H1 (cell line): ENCODE measurements at regions not wholly inside any gene's neighbourhood (a gene's known extent, or its start where the extent isn't known, plus 50 kb on each side); places are given as distances from the start of the nearest gene placed in this dataset.

Experiments used
- CTCF ChIA-PET: fragments of 300-600 bp; sonication (Branson Sonifier 250); formaldehyde crosslinking; loops from one replicate; lab custom pipeline; 2021; ENCODE audit not compliant: partially characterized antibody; lab: Charles Lee
- POLR2A ChIA-PET: fragments of 300-600 bp; sonication (Branson Sonifier 250); formaldehyde crosslinking; loops from one replicate; lab custom pipeline; 2021; ENCODE audit warnings: inconsistent platforms; ENCODE audit not compliant: partially characterized antibody; lab: Charles Lee
- DNase-seq, 2 experiments: peaks; one replicate each; pipeline versions ENCODE4 v3.0.0 to v3.0.0-alpha.2; 2010 to 2022; ENCODE audit warnings: low spot score in 2 of 2, low read depth in 1 of 2, mixed read lengths in 1 of 2
- FAIRE-seq: peaks from 2 replicates; lab custom pipeline; 2011; peaks lifted over from hg19 to GRCh38; lab: Jason Lieb, UNC
- H2AFZ ChIP-seq: 2 replicates; pipeline ENCODE4 v1.8.1; 2012; ENCODE audit warnings: low read length, inconsistent platforms
- H2AK5ac ChIP-seq: 2 replicates; pipeline ENCODE4 v1.6.1; 2013; ENCODE audit warnings: low read depth, low read length
- H2BK120ac ChIP-seq: replicated peaks from 2 replicates; pipeline ENCODE3; 2013; ENCODE audit warnings: low read depth, low read length, inconsistent platforms
- H2BK12ac ChIP-seq: 2 replicates; pipeline ENCODE4 v1.6.1; 2013; ENCODE audit warnings: low read depth, low read length
- H2BK15ac ChIP-seq: 2 replicates; pipeline ENCODE4 v1.6.1; 2013; ENCODE audit warnings: low read length
- H2BK20ac ChIP-seq: 2 replicates; pipeline ENCODE4 v1.6.1; 2013; ENCODE audit warnings: low read length
- H2BK5ac ChIP-seq: 2 replicates; pipeline ENCODE4 v1.6.1; 2013; ENCODE audit warnings: low read depth, low read length
- H3K14ac ChIP-seq: 2 replicates; pipeline ENCODE4 v1.6.1; 2013; ENCODE audit warnings: inconsistent platforms; ENCODE audit not compliant: insufficient read length
- H3K18ac ChIP-seq: 2 replicates; pipeline ENCODE4 v1.6.1; 2013; ENCODE audit warnings: low read length; ENCODE audit errors: extremely low read depth
- H3K23ac ChIP-seq: 2 replicates; pipeline ENCODE4 v1.6.1; 2013; ENCODE audit warnings: inconsistent platforms; ENCODE audit not compliant: insufficient read length
- H3K23me2 ChIP-seq: 2 replicates; pipeline ENCODE4 v1.6.1; 2013; ENCODE audit warnings: low read depth, low read length
- H3K27ac ChIP-seq: 2 replicates; pipeline ENCODE4 v1.6.1; 2011; ENCODE audit warnings: low read depth, low read length, inconsistent platforms
- H3K27me3 ChIP-seq, 4 experiments: replicated peaks in 1 of 4; 1 replicate in 1 of 4; 2 replicates in 3 of 4; pipeline versions ENCODE4 v1.6.1 to v1.8.1; 2011 to 2013; ENCODE audit warnings: low read length in 3 of 4, mild to moderate bottlenecking in 3 of 4, inconsistent platforms in 2 of 4, mixed read lengths in 2 of 4, moderate library complexity in 1 of 4; ENCODE audit not compliant: control insufficient read depth in 3 of 4, insufficient read depth in 3 of 4; ENCODE audit errors: extremely low read depth in 1 of 4
- H3K36me3 ChIP-seq, 4 experiments: 2 replicates each; pipeline versions ENCODE4 v1.6.1 to v1.8.1; 2011 to 2013; ENCODE audit warnings: mild to moderate bottlenecking in 4 of 4, low read length in 3 of 4, moderate library complexity in 2 of 4, control low read depth in 1 of 4, inconsistent platforms in 1 of 4; ENCODE audit not compliant: insufficient read depth in 4 of 4, control insufficient read depth in 2 of 4
- H3K4ac ChIP-seq: replicated peaks from 2 replicates; pipeline ENCODE3; 2013; ENCODE audit warnings: low read length, low read depth, mixed read lengths, inconsistent platforms; ENCODE audit not compliant: insufficient read length
- H3K4me1 ChIP-seq, 4 experiments: replicated peaks in 1 of 4; 1 replicate in 1 of 4; 2 replicates in 3 of 4; pipeline versions ENCODE4 v1.6.1 to v1.8.1; 2011 to 2013; ENCODE audit warnings: low read length in 3 of 4, inconsistent platforms in 2 of 4, mixed read lengths in 1 of 4; ENCODE audit not compliant: insufficient read depth in 4 of 4, control insufficient read depth in 3 of 4
- H3K4me2 ChIP-seq, 2 experiments: 2 replicates each; pipeline versions ENCODE4 v1.6.1 to v1.8.1; 2011 to 2013; ENCODE audit warnings: low read depth in 2 of 2, low read length in 2 of 2, control low read depth in 1 of 2, inconsistent platforms in 1 of 2, mild to moderate bottlenecking in 1 of 2; ENCODE audit not compliant: insufficient read depth in 1 of 2
- H3K4me3 ChIP-seq, 4 experiments: fragments of 200-600, 300-600 bp in 1 of 4; sonication (generic), shearing (Covaris generic), sonication (Bioruptor Twin) in 1 of 4; 2 replicates each; pipeline versions ENCODE4 v1.5.1 to v1.8.1; 2011 to 2016; ENCODE audit warnings: low read length in 4 of 4, low read depth in 3 of 4, control low read depth in 2 of 4, inconsistent platforms in 2 of 4, mild to moderate bottlenecking in 2 of 4, mixed read lengths in 1 of 4, moderate library complexity in 1 of 4; ENCODE audit not compliant: insufficient read depth in 2 of 4; ENCODE audit errors: extremely low read depth in 1 of 4
- H3K56ac ChIP-seq: replicated peaks from 2 replicates; pipeline ENCODE3; 2013; ENCODE audit warnings: low read depth, mild to moderate bottlenecking, mixed read lengths, low read length, inconsistent platforms; ENCODE audit not compliant: insufficient read length
- H3K79me1 ChIP-seq: 2 replicates; pipeline ENCODE4 v1.6.1; 2013; ENCODE audit warnings: low read depth, low read length, control low read depth
- H3K79me2 ChIP-seq, 2 experiments: 2 replicates each; pipeline versions ENCODE4 v1.6.1 to v1.8.1; 2012 to 2013; ENCODE audit warnings: low read length in 2 of 2, mild to moderate bottlenecking in 2 of 2, inconsistent platforms in 1 of 2; ENCODE audit not compliant: insufficient read depth in 2 of 2, control insufficient read depth in 1 of 2
- H3K9ac ChIP-seq, 4 experiments: replicated peaks in 1 of 4; 1 replicate in 1 of 4; 2 replicates in 3 of 4; pipeline versions ENCODE4 v1.6.1 to v1.8.1; 2011 to 2013; ENCODE audit warnings: low read depth in 3 of 4, low read length in 3 of 4, control low read depth in 2 of 4, mild to moderate bottlenecking in 2 of 4, moderate library complexity in 2 of 4, inconsistent platforms in 1 of 4; ENCODE audit errors: extremely low read depth in 1 of 4
- H3K9me3 ChIP-seq, 2 experiments: 2 replicates each; pipeline versions ENCODE4 v1.6.1 to v1.8.1; 2012 to 2013; ENCODE audit warnings: mild to moderate bottlenecking in 2 of 2, moderate library complexity in 2 of 2, control low read depth in 1 of 2, inconsistent platforms in 1 of 2, low read depth in 1 of 2, low read length in 1 of 2, mixed read lengths in 1 of 2; ENCODE audit not compliant: insufficient read depth in 2 of 2
- H4K20me1 ChIP-seq, 2 experiments: replicated peaks in 1 of 2; 2 replicates each; pipeline versions ENCODE3 to v1.8.1; 2011 to 2013; ENCODE audit warnings: inconsistent platforms in 2 of 2, low read length in 2 of 2, mild to moderate bottlenecking in 1 of 2; ENCODE audit not compliant: insufficient read depth in 2 of 2, control insufficient read depth in 1 of 2
- H4K5ac ChIP-seq: 2 replicates; pipeline ENCODE4 v1.6.1; 2013; ENCODE audit warnings: low read length, low read depth, mixed read lengths, inconsistent platforms; ENCODE audit not compliant: insufficient read length
- H4K8ac ChIP-seq: 2 replicates; pipeline ENCODE4 v1.8.0; 2013; ENCODE audit warnings: mild to moderate bottlenecking, moderate library complexity, low read length, inconsistent platforms; ENCODE audit not compliant: insufficient read depth; ENCODE audit errors: extremely low read depth
- H4K91ac ChIP-seq: replicated peaks from 2 replicates; pipeline ENCODE3; 2013; ENCODE audit warnings: low read length, mixed read lengths, inconsistent platforms; ENCODE audit not compliant: insufficient read length
- EZH2 ChIP-seq: fragments of 200-600 bp; sonication (generic); IDR thresholded peaks from 2 replicates; pipeline ENCODE4 v1.7.1; 2012; ENCODE audit warnings: low read depth, mild to moderate bottlenecking, moderate library complexity, low read length, inconsistent platforms; ENCODE audit not compliant: severe bottlenecking
- HDAC6 ChIP-seq: IDR thresholded peaks from one replicate; pipeline ENCODE4 v1.7.1; 2012; ENCODE audit warnings: low read depth, mild to moderate bottlenecking, inconsistent platforms, low read length, moderate library complexity
- POLR2A ChIP-seq, 2 experiments: IDR thresholded peaks; 1 replicate in 1 of 2; 2 replicates in 1 of 2; pipeline ENCODE4 v1.6.1; 2011; ENCODE audit warnings: low read depth in 2 of 2, low read length in 2 of 2, mild to moderate bottlenecking in 2 of 2; ENCODE audit errors: control extremely low read depth in 1 of 2
- SP2 ChIP-seq: IDR thresholded peaks from 2 replicates; pipeline ENCODE4 v1.6.1; 2012; ENCODE audit warnings: mild to moderate bottlenecking, low read length, inconsistent platforms
- TEAD4 ChIP-seq: IDR thresholded peaks from 2 replicates; pipeline ENCODE4 v1.6.1; 2012; ENCODE audit warnings: low read depth, low read length, inconsistent platforms, mixed read lengths
- USF2 ChIP-seq: IDR thresholded peaks from 2 replicates; pipeline ENCODE4 v1.6.1; 2011; ENCODE audit warnings: low read length, improper control_type of control experiment
- WGBS, 2 experiments: shearing (Covaris generic) in 1 of 2; methylation state at CpG; one replicate each; pipeline versions ENCODE4 v1.1.6 to v1.1.7; 2013 to 2015; ENCODE audit warnings: low lambda C conversion rate in 2 of 2, mixed read lengths in 2 of 2, inconsistent platforms in 1 of 2, low coverage in 1 of 2, missing lambda C conversion rate in 1 of 2; ENCODE audit not compliant: insufficient replicate concordance in 2 of 2, insufficient coverage in 1 of 2, insufficient read length in 1 of 2; ENCODE audit errors: extremely low coverage in 1 of 2, missing lambda C conversion rate in 1 of 2; 5-methylcytosine and 5-hydroxymethylcytosine counted together

GRCh38 chr1:192065087-192065486, 93.2 kb upstream of the RGS18 start:
- Histone ChIP-seq H4K8ac (no peak overlapping the region), H3K79me2 (no peaks in the 10 kb centered on the region), H3K14ac (no peak overlapping the region), H3K27me3 (no peaks in the 10 kb centered on the region), H2AFZ (no peak overlapping the region), H3K4me3 (no peak overlapping the region), H2BK120ac (no peak overlapping the region), H2AK5ac (no peak overlapping the region), H4K91ac (no peak overlapping the region), H3K36me3 (no peaks in the 10 kb centered on the region), H3K4ac (no peak overlapping the region), H3K4me1 (0 out of 7 replicates have a peak, but pooled peaks cover 0 to 1% (median 0%) of the 10 kb centered on the region in 4 experiments), H3K79me1 (no peaks in the 10 kb centered on the region), H3K56ac (no peak overlapping the region), H4K5ac (no peak overlapping the region), H3K9me3 (no peaks in the 10 kb centered on the region), H2BK15ac (no peak overlapping the region), H4K20me1 (no peaks in the 10 kb centered on the region), H2BK5ac (no peak overlapping the region), H3K23ac (no peak overlapping the region), H3K23me2 (no peaks in the 10 kb centered on the region), H3K9ac (no peak overlapping the region), H3K18ac (no peak overlapping the region), H3K4me2 (no peak overlapping the region), H2BK12ac (no peak overlapping the region), H2BK20ac (no peak overlapping the region), H3K27ac (no peak overlapping the region)
- FAIRE-seq (no peak), DNase-seq (no peak)
- TF ChIP-seq EZH2 (no peak), SP2 (no peak), USF2 (no peak), TEAD4 (no peak), POLR2A (IDR thresholded peaks at IDR 0.05; ENCODE audit: control extremely low read depth in 1 of 2, low read depth in 2 of 2, low read length in 2 of 2) (no peak), HDAC6 (no peak)
- POLR2A ChIA-PET, result no interaction called here
- WGBS, 2 experiments, result 93% methylated on average over 3 of the region's 3 CpGs; no CpG with 5 or more reads in 1 of the 2 experiments
- CTCF ChIA-PET, result no interaction called here
